Heart left ventricle (tissue), 16 donors: ENCODE measurements at regions not wholly inside any gene's neighbourhood (a gene's known extent, or its start where the extent isn't known, plus 50 kb on each side); places are given as distances from the start of the nearest gene placed in this dataset.

Source experiments
- ATAC-seq, 4 donors: fragments of 200-7000 bp; cut with Tn5 transposase; one replicate each; pipeline ENCODE4 v1.9.1; 2020 to 2022; ENCODE audit warnings: moderate library complexity in 4 of 4, mild to moderate bottlenecking in 3 of 4, moderate number of reproducible peaks in 1 of 4
- DNase-seq, 5 donors: peaks; one replicate each; pipeline ENCODE4 v3.0.0-alpha.2; 2020
- H3K27ac ChIP-seq, 12 donors: fragments of 200-600 bp; sonication (generic) in 4 of 12; one replicate each; pipeline versions ENCODE4 v1.5.0 to v1.8.0; 2016 to 2022; ENCODE audit warnings: mild to moderate bottlenecking in 2 of 12
- H3K27me3 ChIP-seq, 9 donors: fragments of 200-600 bp; sonication (generic) in 2 of 9; one replicate each; pipeline versions ENCODE4 v1.5.1 to v1.8.0; 2016 to 2022; ENCODE audit warnings: mild to moderate bottlenecking in 3 of 9
- H3K36me3 ChIP-seq, 9 donors: fragments of 200-600 bp; sonication (generic) in 2 of 9; one replicate each; pipeline versions ENCODE4 v1.5.0 to v1.8.0; 2018 to 2022; ENCODE audit warnings: mild to moderate bottlenecking in 2 of 9
- H3K4me1 ChIP-seq, 12 donors: fragments of 200-600 bp; sonication (generic) in 4 of 12; one replicate each; pipeline versions ENCODE4 v1.5.0 to v1.8.0; 2016 to 2022; ENCODE audit warnings: mild to moderate bottlenecking in 3 of 12
- H3K4me3 ChIP-seq, 12 donors: fragments of 200-600 bp; sonication (generic) in 4 of 12; one replicate each; pipeline versions ENCODE4 v1.5.0 to v1.8.0; 2017 to 2022; ENCODE audit warnings: mild to moderate bottlenecking in 9 of 12, moderate library complexity in 4 of 12
- H3K9me3 ChIP-seq, 12 donors: fragments of 200-600 bp; sonication (generic) in 4 of 12; one replicate each; pipeline versions ENCODE4 v1.5.0 to v1.8.0; 2016 to 2022; ENCODE audit warnings: mild to moderate bottlenecking in 1 of 12
- CTCF ChIP-seq, 12 donors: fragments of 200-600 bp; sonication (generic) in 4 of 12; IDR thresholded peaks; one replicate each; pipeline versions ENCODE4 v1.5.0 to v1.8.0; 2018 to 2022; ENCODE audit warnings: antibody characterized with exemption in 12 of 12, mild to moderate bottlenecking in 5 of 12
- POLR2A ChIP-seq, 2 donors: fragments of 450-650 bp; IDR thresholded peaks; one replicate each; pipeline ENCODE4 v1.6.1; 2017; ENCODE audit warnings: antibody characterized with exemption in 2 of 2, mild to moderate bottlenecking in 2 of 2, moderate library complexity in 2 of 2
- WGBS, 4 donors: extraction: QIAGEN DNeasy Blood & Tissue Kit in 2 of 4; methylation state at CpG; one replicate each; pipeline versions ENCODE4 v1.1.5 to v1.1.7; 2013 to 2018; 5-methylcytosine and 5-hydroxymethylcytosine counted together
- intact Hi-C, 10 donors: fragments of 100-400 bp; cut with DNase I; formaldehyde crosslinking; loops; one replicate each; pipeline versions ENCODE4 v1.11.1 to v1.14.2; 2022
- donor health status: ischemic (EF 13 %, LVEDD 7.1; RV severe dilation, severe dysfunction).
- donor health status: healthy with polysubstance abuse.
- donor health status: DM: no; HTN: yes; CAD: no.
- donor health status: DM: no; HTN: no; CAD: no.
- donor health status: ischemic (EF 25% LVEDD 6.9; RV normal size, moderate dysfunction).
- donor health status: ischemic (EF 25% LVEDD 5.7; RV mildly dilated, moderate dysfunction).
- donor health status: healthy.
- donor health status: DM: yes; HTN: yes; CAD: no.
- donor health status: ischemic (EF 35%, LVEDD 5.7; RV mildly dilated, moderate dysfunction).
- donor health status: nonischemic (EF 11% LVEDD 7.7; RV severe dilation, severe dysfunction).
- donor health status: DM: yes; HTN: yes; CAD: no.
- donor health status: PGD.
- donor health status: ischemic (EF 29% LVEDD 5.4; RV normal size, mild dysfunction).
- donor health status: nonischemic (EF 23%, LVEDD 6.1; RV moderate dilation, normal function).

GRCh38 chr6:144898052-144898689 is 613.0 kb downstream of the UTRN start:
- Histone ChIP-seq H3K4me3 (no peak overlapping the region), H3K9me3 (peaks cover 0 to 20% (median 1%) of the 10 kb centered on the region in 12 donors), H3K4me1 (no peaks in the 10 kb centered on the region), H3K36me3 (no peaks in the 10 kb centered on the region), H3K27me3 (no peaks in the 10 kb centered on the region), H3K27ac (no peak overlapping the region)
- DNase-seq, result no peak
- ATAC-seq, result no peak
- intact Hi-C loops, result no loop called here
- no peak for TF ChIP-seq CTCF (IDR thresholded peaks at IDR 0.05)
- TF ChIP-seq POLR2A (IDR thresholded peaks at IDR 0.05), result no peak
- WGBS, 4 donors, result 89 to 94% (median 93%) methylated on average over 3 of the region's 3 CpGs

- DNase-seq (no peak), ATAC-seq (no peak)
- TF ChIP-seq POLR2A (IDR thresholded peaks at IDR 0.05) (no peak), CTCF (IDR thresholded peaks at IDR 0.05) (no peak)
- Histone ChIP-seq H3K9me3 (peaks cover 0 to 22% (median 1%) of the 10 kb centered on the region in 12 donors), H3K4me1 (no peaks in the 10 kb centered on the region), H3K4me3 (no peak overlapping the region), H3K27ac (no peak overlapping the region), H3K27me3 (no peaks in the 10 kb centered on the region), H3K36me3 (no peaks in the 10 kb centered on the region)
- intact Hi-C loops, result no loop called here
- 98 to 99% (median 98%) methylated on average over 1 of the region's 1 CpG for WGBS, 4 donors
Measured at GRCh38 chr6:144898741-144899140, 613.6 kb downstream of the UTRN start.

GRCh38 chr6:144899161-144899560 is 614.0 kb downstream of the UTRN start:
- no peak for TF ChIP-seq POLR2A (IDR thresholded peaks at IDR 0.05)
- TF ChIP-seq CTCF (IDR thresholded peaks at IDR 0.05), result no peak
- H3K9me3 ChIP-seq, result peaks cover 0 to 22% (median 1%) of the 10 kb centered on the region in 12 donors
- 92 to 94% (median 93%) methylated on average over 1 of the region's 1 CpG for WGBS, 4 donors
- no peak overlapping the region for H3K4me3 ChIP-seq
- ATAC-seq (no peak), DNase-seq (no peak)
- no peaks in the 10 kb centered on the region for H3K27me3 ChIP-seq
- no peaks in the 10 kb centered on the region for H3K4me1 ChIP-seq
- intact Hi-C loops, result no loop called here
- no peaks in the 10 kb centered on the region for H3K36me3 ChIP-seq
- no peak overlapping the region for H3K27ac ChIP-seq

GRCh38 chr6:144901412-144901811 is 616.3 kb downstream of the UTRN start:
- no peak overlapping the region for H3K4me3 ChIP-seq
- peaks cover 0 to 22% (median 1%) of the 10 kb centered on the region in 12 donors for H3K9me3 ChIP-seq
- DNase-seq (no peak), ATAC-seq (no peak)
- TF ChIP-seq CTCF (IDR thresholded peaks at IDR 0.05), result no peak
- TF ChIP-seq POLR2A (IDR thresholded peaks at IDR 0.05), result no peak
- H3K36me3 ChIP-seq, result no peaks in the 10 kb centered on the region
- 48 to 100% (median 93%) methylated on average over 1 of the region's 1 CpG for WGBS, 4 donors
- H3K27ac ChIP-seq, result no peak overlapping the region
- no peaks in the 10 kb centered on the region for H3K27me3 ChIP-seq
- H3K4me1 ChIP-seq, result no peaks in the 10 kb centered on the region
- intact Hi-C loops, result no loop called here
